ENCODE measurements at regions not wholly inside any gene's neighbourhood (a gene's known extent, or its start where the extent isn't known, plus 50 kb on each side); places are given as distances from the start of the nearest gene placed in this dataset.

GRCh38 chr9:91084896-91085516 is 276.7 kb downstream of the AUH start:
- intact Hi-C loops (cut with micrococcal nuclease) = no loop called here
- no peak for DNase-seq
- peaks cover 7% of the 10 kb centered on the region for H3K27me3 Mint-ChIP-seq
- H3K4me1 ChIP-seq (ENCODE audit: control insufficient read depth in 2 of 2, insufficient read depth in 2 of 2, low read length in 2 of 2) = no peaks in the 10 kb centered on the region
- no peak overlapping the region for H3K27ac Mint-ChIP-seq
- no peak overlapping the region for H3K4me2 ChIP-seq (replicated peaks; ENCODE audit: low read depth, low read length, poor library complexity, severe bottlenecking)
- no peaks in the 10 kb centered on the region for H4K20me1 ChIP-seq (ENCODE audit: control insufficient read depth, insufficient read depth, low read length, poor library complexity, severe bottlenecking)
- CTCF ChIA-PET = interaction anchor here (0.7 kb wide), 1 partner anchor 925 kb away, joined by 3 read pairs; no protein-coding TSS in a partner anchor
- no peak overlapping the region for H3K4me3 Mint-ChIP-seq
- H3K4me3 ChIP-seq (ENCODE audit: control extremely low read depth in 1 of 5, extremely low read depth in 1 of 5, insufficient read depth in 1 of 5, low read depth in 2 of 5, low read length in 4 of 5) = no peak overlapping the region
- no peaks in the 10 kb centered on the region for H3K9me3 ChIP-seq (ENCODE audit: control extremely low read depth in 1 of 3, control insufficient read depth in 2 of 3, insufficient read depth in 1 of 3, low read length in 2 of 3)
- WGBS (ENCODE audit: insufficient coverage) = 88% methylated on average over 1 of the region's 2 CpGs
- no peak overlapping the region for H3K9ac ChIP-seq (ENCODE audit: low read length)
- H3K79me2 ChIP-seq (ENCODE audit: control insufficient read depth, insufficient read depth, low read length) = no peaks in the 10 kb centered on the region
- peaks cover 2% of the 10 kb centered on the region for H3K4me1 Mint-ChIP-seq
- H2AFZ ChIP-seq (ENCODE audit: insufficient read depth, low read depth, low read length, poor library complexity, severe bottlenecking) = no peak overlapping the region
- POLR2A ChIA-PET = no interaction called here
- no peak for ATAC-seq (ENCODE audit: low read depth)
- no peaks in the 10 kb centered on the region for H3K36me3 ChIP-seq (replicated peaks in 1 of 2; ENCODE audit: control extremely low read depth in 1 of 2, control insufficient read depth in 1 of 2, extremely low read depth in 1 of 2, insufficient read depth in 2 of 2, low read length in 1 of 2)
- no peaks in the 10 kb centered on the region for H3K27me3 ChIP-seq (replicated peaks in 1 of 4; ENCODE audit: control extremely low read depth in 1 of 4, control insufficient read depth in 3 of 4, insufficient read depth in 4 of 4, low read length in 3 of 4)
- no peak overlapping the region for H3K27ac ChIP-seq (ENCODE audit: low read length in 2 of 2)
- TF ChIP-seq EZH2 (IDR thresholded peaks at IDR 0.05; ENCODE audit: borderline replicate concordance, insufficient read depth, low read depth, low read length, poor library complexity, severe bottlenecking) (no peak), CTCF (IDR thresholded peaks at IDR 0.05) (no peak)
- H3K9me3 Mint-ChIP-seq (ENCODE audit: insufficient read depth) = no peaks in the 10 kb centered on the region

GRCh38 chr9:91085517-91086291 is 276.0 kb downstream of the AUH start:
- no CpG with 5 or more reads among the region's 2 CpGs for WGBS (ENCODE audit: insufficient coverage)
- POLR2A ChIA-PET = no interaction called here
- TF ChIP-seq CTCF (IDR thresholded peaks at IDR 0.05) = no peak
- TF ChIP-seq EZH2 (IDR thresholded peaks at IDR 0.05; ENCODE audit: borderline replicate concordance, insufficient read depth, low read depth, low read length, poor library complexity, severe bottlenecking) = no peak
- no peaks in the 10 kb centered on the region for H3K79me2 ChIP-seq (ENCODE audit: control insufficient read depth, insufficient read depth, low read length)
- Mint-ChIP-seq H3K27me3 (peaks cover 7% of the 10 kb centered on the region), H3K4me3 (no peak overlapping the region), H3K4me1 (peaks cover 2% of the 10 kb centered on the region), H3K27ac (no peak overlapping the region), H3K9me3 (ENCODE audit: insufficient read depth) (no peaks in the 10 kb centered on the region)
- H3K36me3 ChIP-seq (replicated peaks in 1 of 2; ENCODE audit: control extremely low read depth in 1 of 2, control insufficient read depth in 1 of 2, extremely low read depth in 1 of 2, insufficient read depth in 2 of 2, low read length in 1 of 2) = no peaks in the 10 kb centered on the region
- no peaks in the 10 kb centered on the region for H3K9me3 ChIP-seq (ENCODE audit: control extremely low read depth in 1 of 3, control insufficient read depth in 2 of 3, insufficient read depth in 1 of 3, low read length in 2 of 3)
- H3K4me3 ChIP-seq (ENCODE audit: control extremely low read depth in 1 of 5, extremely low read depth in 1 of 5, insufficient read depth in 1 of 5, low read depth in 2 of 5, low read length in 4 of 5) = no peak overlapping the region
- H3K9ac ChIP-seq (ENCODE audit: low read length) = no peak overlapping the region
- H3K4me2 ChIP-seq (replicated peaks; ENCODE audit: low read depth, low read length, poor library complexity, severe bottlenecking) = no peak overlapping the region
- no peaks in the 10 kb centered on the region for H3K27me3 ChIP-seq (replicated peaks in 1 of 4; ENCODE audit: control extremely low read depth in 1 of 4, control insufficient read depth in 3 of 4, insufficient read depth in 4 of 4, low read length in 3 of 4)
- H2AFZ ChIP-seq (ENCODE audit: insufficient read depth, low read depth, low read length, poor library complexity, severe bottlenecking) = no peak overlapping the region
- H3K4me1 ChIP-seq (ENCODE audit: control insufficient read depth in 2 of 2, insufficient read depth in 2 of 2, low read length in 2 of 2) = no peaks in the 10 kb centered on the region
- ATAC-seq (ENCODE audit: low read depth) = no peak
- DNase-seq = no peak
- CTCF ChIA-PET = no interaction called here
- no peak overlapping the region for H3K27ac ChIP-seq (ENCODE audit: low read length in 2 of 2)
- intact Hi-C loops (cut with micrococcal nuclease) = no loop called here
- H4K20me1 ChIP-seq (ENCODE audit: control insufficient read depth, insufficient read depth, low read length, poor library complexity, severe bottlenecking) = no peaks in the 10 kb centered on the region
